G401.6 (cell line): ENCODE measurements at regions not wholly inside any gene's neighbourhood (a gene's known extent, or its start where the extent isn't known, plus 50 kb on each side); places are given as distances from the start of the nearest gene placed in this dataset.

Source experiments
- FAIRE-seq: peaks from 2 replicates; lab custom pipeline; 2012; peaks lifted over from hg19 to GRCh38; lab: Jason Lieb, UNC

GRCh38 chr1:93744299-93744988 is 62.8 kb upstream of the BCAR3 start:
- no peak for FAIRE-seq

- no peak for FAIRE-seq
Measured at GRCh38 chr1:93743465-93743864, 61.8 kb upstream of the BCAR3 start.

GRCh38 chr1:93740601-93741031 is 59.0 kb upstream of the BCAR3 start:
- FAIRE-seq: no peak

GRCh38 chr1:93740157-93740556 is 58.5 kb upstream of the BCAR3 start:
- no peak for FAIRE-seq

GRCh38 chr1:93739472-93739871 is 57.8 kb upstream of the BCAR3 start:
- FAIRE-seq: no peak

- FAIRE-seq: no peak
Measured at GRCh38 chr1:93738926-93739325, 57.3 kb upstream of the BCAR3 start.

GRCh38 chr1:93738075-93738622 is 56.5 kb upstream of the BCAR3 start:
- no peak for FAIRE-seq

- FAIRE-seq: no peak
Measured at GRCh38 chr1:93735722-93736121, 54.1 kb upstream of the BCAR3 start.

- no peak for FAIRE-seq
Measured at GRCh38 chr1:93734999-93735398, 53.4 kb upstream of the BCAR3 start.

GRCh38 chr1:93733340-93733739 is 51.7 kb upstream of the BCAR3 start:
- no peak for FAIRE-seq

GRCh38 chr1:93732514-93732913 is 50.9 kb upstream of the BCAR3 start:
- no peak for FAIRE-seq
